NCI-H146 treated with DMSO at 0.1 percent for 48 hours (cell line): ENCODE measurements at regions not wholly inside any gene's neighbourhood (a gene's known extent, or its start where the extent isn't known, plus 50 kb on each side); places are given as distances from the start of the nearest gene placed in this dataset.
"Not testable (repeated sequence)": the region's sequence is repeated elsewhere in the genome, so short reads cannot be mapped to it uniquely, and the experiment has no call there.

Experiments used
- DNase-seq: peaks from one replicate; lab custom pipeline; 2025; ENCODE audit not compliant: unreplicated experiment; lab: John Stamatoyannopoulos, UW

DNA sequence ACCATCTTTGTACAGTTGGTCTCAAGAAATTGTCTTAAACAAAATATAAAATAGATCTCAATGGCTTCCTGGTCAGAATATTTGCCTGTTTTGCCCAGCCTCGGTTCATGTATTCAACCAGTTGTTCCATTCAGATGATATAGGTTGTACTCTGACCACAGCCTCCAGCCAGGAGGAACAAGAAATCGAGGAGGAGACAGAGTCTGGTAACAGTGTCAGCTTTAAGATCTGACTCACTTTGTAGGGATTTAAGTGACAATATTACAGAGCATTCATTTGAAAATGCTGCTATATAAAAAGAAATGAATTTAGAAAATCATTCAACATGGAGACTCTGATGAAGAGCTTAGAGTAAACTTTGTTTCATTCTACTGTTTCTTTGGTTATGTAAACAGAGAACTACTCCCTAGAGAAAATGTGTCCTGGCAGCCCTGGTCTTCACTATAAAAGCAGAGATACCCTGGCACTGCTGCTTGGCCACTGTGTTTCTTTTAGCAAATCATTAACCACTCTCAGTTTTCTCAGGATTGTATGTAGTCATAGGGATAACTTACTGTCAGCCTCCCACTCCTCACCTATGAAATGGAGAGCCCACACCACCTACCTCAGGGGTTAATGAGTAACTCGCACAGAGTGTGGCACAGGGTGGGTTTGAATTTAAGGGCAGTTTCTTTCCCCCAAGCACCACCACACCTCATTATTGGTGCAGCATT is 53.5 kb downstream of the PAGE2 start:
- no peak for DNase-seq

DNA sequence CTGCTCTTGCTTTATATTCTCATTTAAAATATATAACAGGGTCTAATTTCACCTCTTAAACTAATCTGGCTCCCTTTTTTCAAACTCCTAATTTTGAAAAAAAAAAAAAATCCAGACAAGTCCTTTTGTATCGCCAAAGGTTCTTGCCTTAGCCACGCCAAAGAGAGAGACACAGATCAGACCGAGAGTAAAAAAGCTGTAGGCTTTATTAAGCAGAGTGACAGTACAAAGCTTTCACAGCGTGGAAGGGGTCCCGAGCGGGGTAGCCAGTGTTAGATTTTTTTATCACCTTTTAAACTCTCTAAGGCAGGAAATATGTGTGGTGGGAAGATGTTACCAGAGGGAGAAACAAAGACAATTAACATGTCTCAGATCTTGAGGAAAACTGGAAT is 54.1 kb downstream of the PAGE2 start:
- no peak for DNase-seq

GRCh38 chrX:55143621-55144020 is 54.8 kb downstream of the PAGE2 start:
- no peak for DNase-seq

DNA sequence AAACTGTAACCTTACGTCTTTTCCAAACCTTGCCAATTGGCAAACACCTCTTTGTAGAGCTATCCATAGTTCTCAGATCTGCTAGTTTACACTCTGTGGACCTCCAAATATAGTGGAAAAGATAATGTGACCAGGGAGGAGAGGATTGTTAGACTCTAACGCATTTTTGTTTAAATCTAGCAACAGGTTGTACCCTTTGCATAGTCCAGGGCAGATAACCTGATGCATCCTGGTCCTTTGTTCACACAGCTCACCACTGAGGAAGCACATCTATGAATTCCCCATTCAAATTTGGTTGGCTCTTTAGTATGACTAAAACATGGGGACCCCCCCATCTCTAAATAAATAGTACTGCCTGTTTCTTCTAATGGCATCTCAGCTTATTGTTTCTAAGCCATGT is 55.9 kb downstream of the PAGE2 start:
- DNase-seq = no peak

DNA sequence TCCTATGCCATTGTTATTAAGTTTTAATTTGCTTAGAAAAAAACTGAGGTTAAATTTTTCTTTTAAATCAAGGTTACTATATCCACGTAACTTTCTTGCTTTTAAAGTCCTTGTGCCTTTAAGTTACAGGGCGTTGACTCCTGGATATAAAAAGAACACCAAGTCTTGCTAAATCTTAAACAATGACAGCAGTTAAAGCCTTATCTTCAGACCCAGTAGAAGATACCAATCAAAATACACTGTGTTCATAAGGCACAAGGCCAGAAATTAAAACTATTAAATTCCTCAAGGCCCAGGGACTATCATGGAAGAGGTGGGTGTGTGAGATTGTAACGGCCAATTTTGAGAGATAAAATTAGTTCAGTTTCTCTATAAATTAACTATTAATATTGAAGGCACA is 60.4 kb downstream of the PAGE2 start:
- DNase-seq = no peak

GRCh38 chrX:55151199-55151598 is 62.4 kb downstream of the PAGE2 start:
- no peak for DNase-seq

- DNase-seq = no peak
Observed at GRCh38 chrX:55159551-55159950, 60.6 kb upstream of the PAGE5 start.

- peak; percentile 84 for DNase-seq
Observed at GRCh38 chrX:55160685-55161552, 59.2 kb upstream of the PAGE5 start.

DNA sequence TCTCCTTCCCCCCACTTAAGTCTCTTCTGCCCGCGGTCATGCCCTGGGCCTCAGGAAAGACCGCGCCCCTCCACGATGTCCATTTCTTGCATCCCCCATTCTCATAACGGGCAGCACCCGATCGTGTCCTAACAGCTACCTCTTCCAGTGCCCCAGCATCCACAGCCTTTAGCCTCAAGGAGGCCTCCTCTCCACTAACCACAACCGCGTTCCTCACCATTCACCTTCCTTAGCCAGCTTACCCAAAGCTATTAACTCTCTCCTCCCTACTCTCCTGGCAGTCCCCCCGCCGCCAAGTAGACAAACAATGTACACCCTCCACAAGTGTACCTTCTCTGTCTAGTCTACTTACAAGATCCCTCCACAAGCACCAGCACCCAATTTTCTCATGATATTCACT is 58.6 kb upstream of the PAGE5 start:
- DNase-seq = no peak

- DNase-seq = no peak
Observed at GRCh38 chrX:55163171-55163570, 57.0 kb upstream of the PAGE5 start.

GRCh38 chrX:55165026-55165425 is 55.1 kb upstream of the PAGE5 start:
- DNase-seq = not testable (repeated sequence)

- no peak for DNase-seq
Observed at GRCh38 chrX:55167124-55167803, 52.9 kb upstream of the PAGE5 start.

DNA sequence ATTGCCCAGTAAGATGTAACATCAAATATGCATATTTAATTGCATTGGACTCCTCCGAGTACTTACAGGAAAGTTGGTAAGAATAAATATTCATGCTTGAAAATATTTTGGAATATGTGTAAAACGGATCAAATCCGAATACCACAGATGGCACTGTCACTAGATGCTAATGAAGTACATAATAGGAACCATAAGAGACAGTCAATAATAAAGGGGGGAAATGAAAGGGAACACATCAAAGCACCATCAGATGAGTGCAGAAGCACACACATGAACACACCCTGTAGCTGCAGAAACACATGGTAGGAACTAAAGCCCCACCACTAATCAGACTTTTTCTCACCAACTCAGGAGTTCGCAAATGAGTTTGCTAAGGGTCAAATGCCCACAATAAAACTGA is 52.2 kb upstream of the PAGE5 start:
- no peak for DNase-seq

DNA sequence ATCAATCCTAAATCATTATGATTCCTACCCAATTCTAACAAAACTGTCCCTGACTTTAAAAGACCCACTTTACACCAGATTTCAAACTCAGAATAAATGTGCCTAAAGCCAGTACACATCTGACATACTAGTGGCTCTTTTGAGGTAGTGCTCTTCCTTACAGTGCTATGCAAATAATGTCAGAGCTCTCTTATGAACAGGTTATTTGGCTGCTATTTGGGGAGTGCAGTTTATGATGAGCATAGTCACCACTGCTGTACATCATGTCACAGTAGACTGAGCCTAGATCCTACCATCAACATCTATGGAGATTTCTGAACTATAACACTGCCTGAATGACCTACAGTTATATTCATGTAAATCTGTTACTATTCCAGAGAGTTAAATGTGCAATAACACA is 50.4 kb upstream of the PAGE5 start:
- no peak for DNase-seq
